ENCODE measurements at regions not wholly inside any gene's neighbourhood (a gene's known extent, or its start where the extent isn't known, plus 50 kb on each side); places are given as distances from the start of the nearest gene placed in this dataset.

DNA sequence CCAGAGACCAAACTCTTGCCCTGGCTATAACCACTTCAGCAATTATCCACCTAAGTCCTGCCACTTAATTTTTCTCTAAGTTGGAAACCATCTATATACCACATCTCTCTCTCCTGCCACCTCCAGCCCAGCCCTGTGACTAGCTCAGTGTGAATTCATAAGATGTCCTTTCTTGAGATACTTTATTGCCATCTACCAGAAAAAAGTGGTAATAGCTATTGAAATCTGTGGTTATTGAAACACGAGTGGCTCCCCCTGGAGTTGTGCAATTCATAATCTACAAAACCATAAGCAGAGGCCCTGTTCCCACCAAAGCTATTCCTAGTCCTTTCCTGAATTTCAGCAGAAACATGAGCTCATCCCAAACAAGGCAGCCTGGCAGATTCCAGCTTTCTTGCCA lies 324.0 kb downstream of the TXNL1 start:
- Mint-ChIP-seq H3K4me3 (ENCODE audit: unreplicated experiment) (no peak overlapping the region), H3K27ac (ENCODE audit: unreplicated experiment) (no peak overlapping the region), H3K9me3 (ENCODE audit: low read depth) (no peaks in the 10 kb centered on the region), H3K36me3 (ENCODE audit: low read depth) (no peaks in the 10 kb centered on the region), H3K4me1 (ENCODE audit: low read depth) (peaks cover 8% of the 10 kb centered on the region), H3K27me3 (ENCODE audit: low read depth) (no peaks in the 10 kb centered on the region)
- TF ChIP-seq, protein P1, sequence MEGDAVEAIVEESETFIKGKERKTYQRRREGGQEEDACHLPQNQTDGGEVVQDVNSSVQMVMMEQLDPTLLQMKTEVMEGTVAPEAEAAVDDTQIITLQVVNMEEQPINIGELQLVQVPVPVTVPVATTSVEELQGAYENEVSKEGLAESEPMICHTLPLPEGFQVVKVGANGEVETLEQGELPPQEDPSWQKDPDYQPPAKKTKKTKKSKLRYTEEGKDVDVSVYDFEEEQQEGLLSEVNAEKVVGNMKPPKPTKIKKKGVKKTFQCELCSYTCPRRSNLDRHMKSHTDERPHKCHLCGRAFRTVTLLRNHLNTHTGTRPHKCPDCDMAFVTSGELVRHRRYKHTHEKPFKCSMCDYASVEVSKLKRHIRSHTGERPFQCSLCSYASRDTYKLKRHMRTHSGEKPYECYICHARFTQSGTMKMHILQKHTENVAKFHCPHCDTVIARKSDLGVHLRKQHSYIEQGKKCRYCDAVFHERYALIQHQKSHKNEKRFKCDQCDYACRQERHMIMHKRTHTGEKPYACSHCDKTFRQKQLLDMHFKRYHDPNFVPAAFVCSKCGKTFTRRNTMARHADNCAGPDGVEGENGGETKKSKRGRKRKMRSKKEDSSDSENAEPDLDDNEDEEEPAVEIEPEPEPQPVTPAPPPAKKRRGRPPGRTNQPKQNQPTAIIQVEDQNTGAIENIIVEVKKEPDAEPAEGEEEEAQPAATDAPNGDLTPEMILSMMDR (IDR thresholded peaks at IDR 0.05) = peak; percentile 61
- DNase-seq (ENCODE audit: low spot score) = no peak

DNA sequence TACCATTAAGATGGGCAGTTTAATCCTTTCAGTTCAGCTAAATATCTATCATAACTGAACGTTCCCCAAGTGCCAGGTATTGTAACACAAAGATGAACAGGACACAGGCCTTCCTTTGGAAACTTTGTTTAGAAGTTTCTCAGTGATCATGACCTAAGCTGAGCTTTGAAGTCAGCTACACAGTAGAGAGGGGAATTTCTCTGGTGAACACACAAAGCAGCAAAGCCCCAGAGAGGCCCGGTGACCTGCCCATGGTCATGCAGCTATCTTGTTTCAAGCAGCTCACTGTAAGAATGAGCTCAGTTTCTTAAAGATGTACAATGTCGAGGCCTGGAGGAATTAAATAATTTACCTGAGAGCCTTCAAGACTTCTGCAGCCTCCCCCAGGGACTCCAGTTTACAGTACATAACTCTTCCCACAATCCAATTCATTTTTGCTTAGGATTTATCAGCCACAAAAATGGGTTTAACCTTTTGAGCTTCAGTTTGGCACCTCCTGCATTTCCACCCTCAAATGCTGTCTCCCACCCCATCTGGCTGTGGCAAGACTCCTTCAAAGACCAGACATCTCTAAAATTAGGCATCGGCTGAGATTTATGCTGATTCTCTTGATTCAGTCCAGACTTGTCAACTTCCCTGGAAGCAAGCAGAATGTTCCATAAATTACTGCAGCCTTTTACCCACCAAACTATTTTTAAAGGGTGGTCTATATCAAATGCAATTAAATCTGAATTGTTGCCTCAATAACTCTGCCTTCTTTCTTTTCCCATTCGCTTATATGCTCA lies 325.6 kb downstream of the TXNL1 start:
- H3K4me1 Mint-ChIP-seq (ENCODE audit: low read depth) = peaks cover 12% of the 10 kb centered on the region
- no peaks in the 10 kb centered on the region for H3K9me3 Mint-ChIP-seq (ENCODE audit: low read depth)
- H3K36me3 Mint-ChIP-seq (ENCODE audit: low read depth) = no peaks in the 10 kb centered on the region
- no peaks in the 10 kb centered on the region for H3K27me3 Mint-ChIP-seq (ENCODE audit: low read depth)
- TF ChIP-seq, protein P1 (IDR thresholded peaks at IDR 0.05) = no peak
- DNase-seq (ENCODE audit: low spot score) = no peak
- no peak overlapping the region for H3K4me3 Mint-ChIP-seq (ENCODE audit: unreplicated experiment)
- no peak overlapping the region for H3K27ac Mint-ChIP-seq (ENCODE audit: unreplicated experiment)

DNA sequence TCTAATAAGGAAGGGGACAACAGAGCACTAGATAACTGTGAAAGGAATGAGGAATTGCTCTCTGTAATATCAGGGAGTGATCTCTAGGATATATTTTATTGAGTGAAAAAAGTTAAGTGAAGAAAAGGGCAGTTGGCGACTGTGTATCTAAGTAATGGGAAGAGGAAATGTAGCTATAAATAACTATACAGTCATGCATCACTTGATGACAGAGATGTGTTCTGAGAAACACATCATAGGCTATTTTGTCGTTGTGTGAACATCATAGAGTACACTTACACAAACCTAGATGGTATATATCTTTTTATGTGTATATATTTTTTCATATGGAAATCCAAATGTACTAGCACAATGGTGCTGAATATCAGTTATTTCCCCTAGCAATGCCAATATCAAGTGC lies 329.3 kb downstream of the TXNL1 start:
- H3K36me3 Mint-ChIP-seq (ENCODE audit: low read depth) = no peaks in the 10 kb centered on the region
- no peaks in the 10 kb centered on the region for H3K9me3 Mint-ChIP-seq (ENCODE audit: low read depth)
- no peak overlapping the region for H3K27ac Mint-ChIP-seq (ENCODE audit: unreplicated experiment)
- no peak for DNase-seq (ENCODE audit: low spot score)
- no peaks in the 10 kb centered on the region for H3K27me3 Mint-ChIP-seq (ENCODE audit: low read depth)
- peaks cover 4% of the 10 kb centered on the region for H3K4me1 Mint-ChIP-seq (ENCODE audit: low read depth)
- H3K4me3 Mint-ChIP-seq (ENCODE audit: unreplicated experiment) = no peak overlapping the region
- TF ChIP-seq, protein P1 (IDR thresholded peaks at IDR 0.05) = no peak

DNA sequence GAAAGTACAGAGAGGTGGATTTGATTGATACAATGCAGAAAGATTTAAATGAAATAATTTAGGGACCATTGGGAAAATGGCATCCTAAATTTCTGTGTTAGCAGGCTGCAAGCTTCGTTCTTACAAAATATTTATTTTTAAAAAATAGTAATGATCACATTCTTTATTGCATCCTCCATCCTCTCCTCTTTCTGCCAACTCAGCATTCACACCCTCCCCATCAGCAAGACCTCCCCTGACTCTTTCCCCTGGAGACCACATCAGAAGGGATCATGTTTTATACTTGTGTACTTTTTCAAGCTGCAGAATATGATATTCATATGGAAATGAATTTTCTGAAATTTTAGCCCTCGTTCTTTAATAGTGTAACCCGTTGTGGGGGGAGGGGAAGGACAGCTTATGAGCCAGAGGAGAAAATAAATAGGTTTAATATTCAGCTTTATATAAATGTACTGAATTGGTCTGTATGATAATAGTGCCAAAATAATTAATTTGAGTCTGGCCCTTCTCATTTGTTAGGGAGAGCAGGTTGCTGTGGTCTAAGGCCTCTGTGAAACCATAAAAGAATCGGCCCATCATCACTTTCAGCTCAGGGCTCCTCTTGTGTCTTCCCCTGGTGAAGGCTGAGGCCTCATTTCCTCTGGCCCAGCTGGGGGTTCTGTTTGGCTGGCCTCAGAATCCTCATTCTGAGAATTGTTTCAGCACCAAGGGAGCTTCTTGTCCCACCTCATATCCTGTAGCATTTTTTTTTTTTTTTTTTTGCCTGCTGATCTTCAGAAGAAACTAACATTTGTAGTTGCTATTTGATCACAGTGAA lies 330.8 kb downstream of the TXNL1 start:
- peaks cover 4% of the 10 kb centered on the region for H3K4me1 Mint-ChIP-seq (ENCODE audit: low read depth)

DNA sequence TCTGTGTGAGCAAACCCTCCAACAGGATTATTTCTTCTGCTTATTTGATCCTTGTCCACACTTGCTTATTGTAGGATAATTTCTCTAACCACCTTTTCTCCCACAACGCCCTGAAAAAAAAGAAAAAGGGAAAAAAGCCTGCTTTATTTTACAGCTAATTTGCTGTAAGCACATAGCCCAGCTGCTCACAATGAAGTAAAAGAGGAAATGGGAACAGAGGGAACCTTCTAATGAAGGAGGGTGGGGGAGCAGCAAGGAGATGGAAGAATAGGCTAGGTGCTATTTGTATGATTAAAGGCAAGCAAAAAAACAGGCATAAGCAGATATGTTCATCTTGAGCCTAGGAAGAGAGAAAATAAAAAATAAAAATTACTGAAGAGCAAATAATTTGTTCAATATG lies 331.6 kb downstream of the TXNL1 start:
- Mint-ChIP-seq H3K4me3 (ENCODE audit: unreplicated experiment) (no peak overlapping the region), H3K27ac (ENCODE audit: unreplicated experiment) (no peak overlapping the region), H3K27me3 (ENCODE audit: low read depth) (no peaks in the 10 kb centered on the region), H3K9me3 (ENCODE audit: low read depth) (no peaks in the 10 kb centered on the region), H3K36me3 (ENCODE audit: low read depth) (no peaks in the 10 kb centered on the region), H3K4me1 (ENCODE audit: low read depth) (peaks cover 4% of the 10 kb centered on the region)
- DNase-seq (ENCODE audit: low spot score) = no peak
- TF ChIP-seq, protein P1 (IDR thresholded peaks at IDR 0.05) = no peak

More for the DNA sequence above, 330.8 kb downstream of the TXNL1 start:
- no peaks in the 10 kb centered on the region for H3K9me3 Mint-ChIP-seq (ENCODE audit: low read depth)
- no peak overlapping the region for H3K27ac Mint-ChIP-seq (ENCODE audit: unreplicated experiment)
- TF ChIP-seq, protein P1 (IDR thresholded peaks at IDR 0.05) = no peak
- no peaks in the 10 kb centered on the region for H3K36me3 Mint-ChIP-seq (ENCODE audit: low read depth)
- DNase-seq (ENCODE audit: low spot score) = no peak
- no peak overlapping the region for H3K4me3 Mint-ChIP-seq (ENCODE audit: unreplicated experiment)
- no peaks in the 10 kb centered on the region for H3K27me3 Mint-ChIP-seq (ENCODE audit: low read depth)
